HepG2 (cell line): ENCODE measurements at regions not wholly inside any gene's neighbourhood (a gene's known extent, or its start where the extent isn't known, plus 50 kb on each side); places are given as distances from the start of the nearest gene placed in this dataset.

Experiments used
- ATAC-seq: fragments of 200-7000 bp; cut with Tn5 transposase; 3 replicates; pipeline ENCODE4 v1.9.1; 2020; ENCODE audit warnings: mild to moderate bottlenecking, moderate library complexity
- BruUV-seq: library from RNA; stranded (reverse); fragments of 400-500 nt; replicated peaks from 2 replicates; lab custom pipeline; 2021; lab: Mats Ljungman, UMichigan
- CTCF ChIA-PET: fragments of 300-600 bp; formaldehyde crosslinking; extraction: SDS; loops from one replicate; lab custom pipeline; 2021; ENCODE audit warnings: low total read pairs, inconsistent platforms, low intra/inter-chr PET ratio; lab: Yijun Ruan, JAX
- POLR2A ChIA-PET: fragments of 350-600 bp; sonication (Branson Sonifier 250); formaldehyde crosslinking; loops from one replicate; lab custom pipeline; 2020; ENCODE audit warnings: antibody characterized with exemption, inconsistent platforms; lab: Yijun Ruan, JAX
- DNase-seq: peaks from one replicate; pipeline ENCODE4 v3.0.0-alpha.2; 2015; ENCODE audit warnings: low spot score
- FAIRE-seq: peaks from 3 replicates; lab custom pipeline; 2011; peaks lifted over from hg19 to GRCh38; lab: Jason Lieb, UNC
- H2AFZ ChIP-seq: one replicate; pipeline ENCODE4 v1.6.1; 2011; ENCODE audit warnings: low read length, inconsistent platforms
- H3K27ac ChIP-seq: fragments of 300-600 bp; 3 replicates; pipeline ENCODE4 v1.8.0; 2011; ENCODE audit warnings: mixed run types, mild to moderate bottlenecking, mixed read lengths, low read length, inconsistent platforms; ENCODE audit not compliant: insufficient read depth; ENCODE audit errors: extremely low read length
- H3K27me3 ChIP-seq, 2 experiments: fragments of 200-600 bp in 1 of 2; 2 replicates in 1 of 2; 3 replicates in 1 of 2; pipeline versions ENCODE4 v1.6.0 to v1.8.0; 2011; ENCODE audit warnings: low read length in 2 of 2, mild to moderate bottlenecking in 2 of 2, moderate library complexity in 2 of 2, inconsistent platforms in 1 of 2; ENCODE audit not compliant: insufficient read depth in 2 of 2, control insufficient read depth in 1 of 2
- H3K36me3 ChIP-seq, 2 experiments: fragments of 200-600 bp in 1 of 2; replicated peaks in 1 of 2; 2 replicates in 1 of 2; 3 replicates in 1 of 2; pipeline versions ENCODE4 v1.5.1 to v1.8.0; 2011; ENCODE audit warnings: low read length in 2 of 2, inconsistent platforms in 1 of 2; ENCODE audit not compliant: insufficient read depth in 2 of 2, control insufficient read depth in 1 of 2
- H3K4me1 ChIP-seq: 2 replicates; pipeline ENCODE4 v1.5.1; 2012; ENCODE audit warnings: low read length, inconsistent platforms; ENCODE audit not compliant: insufficient read depth
- H3K4me2 ChIP-seq: 2 replicates; pipeline ENCODE4 v1.6.0; 2011; ENCODE audit warnings: low read depth, low read length, inconsistent platforms
- H3K4me3 ChIP-seq, 3 experiments: fragments of 200-600 bp in 1 of 3; sonication (generic), shearing (Covaris generic) in 1 of 3; replicated peaks in 1 of 3; 2 replicates each; pipeline ENCODE4 v1.5.1; 2011 to 2016; ENCODE audit warnings: low read length in 3 of 3, inconsistent platforms in 2 of 3, low read depth in 2 of 3, mild to moderate bottlenecking in 2 of 3, control low read depth in 1 of 3, mixed read lengths in 1 of 3; ENCODE audit not compliant: insufficient read depth in 1 of 3
- H3K79me2 ChIP-seq: one replicate; pipeline ENCODE4 v1.6.1; 2011; ENCODE audit warnings: low read length, inconsistent platforms; ENCODE audit not compliant: insufficient read depth
- H3K9ac ChIP-seq: 2 replicates; pipeline ENCODE4 v1.6.0; 2011; ENCODE audit warnings: mild to moderate bottlenecking, low read depth, low read length, inconsistent platforms; ENCODE audit not compliant: insufficient read depth
- H3K9me3 ChIP-seq: 2 replicates; pipeline ENCODE4 v1.5.1; 2012; ENCODE audit warnings: mild to moderate bottlenecking, low read length
- H4K20me1 ChIP-seq: 2 replicates; pipeline ENCODE4 v1.6.0; 2011; ENCODE audit warnings: inconsistent platforms, mild to moderate bottlenecking, low read length, moderate library complexity; ENCODE audit not compliant: insufficient read depth
- HNRNPUL1 ChIP-seq: fragments of 200-400 bp; formaldehyde crosslinking; IDR thresholded peaks from 2 replicates; pipeline ENCODE4 v1.6.1; 2017; ENCODE audit warnings: low read depth, mild to moderate bottlenecking, low read length, moderate library complexity
- IRF2 ChIP-seq: IDR thresholded peaks from 2 replicates; pipeline ENCODE4 v1.6.1; 2018; ENCODE audit warnings: missing genetic modification reagents, missing compliant biosample characterization
- NFYB ChIP-seq: sonication (generic); formaldehyde crosslinking; IDR thresholded peaks from 2 replicates; pipeline ENCODE4 v1.4.0; 2020; ENCODE audit warnings: missing genetic modification reagents
- PHB2 ChIP-seq: fragments of 450-650 bp; IDR thresholded peaks from 2 replicates; pipeline ENCODE4 v1.6.1; 2018; ENCODE audit not compliant: partially characterized antibody
- PHF20 ChIP-seq: sonication (generic); formaldehyde crosslinking; IDR thresholded peaks from 2 replicates; pipeline ENCODE4 v1.5.0; 2020; ENCODE audit warnings: mild to moderate bottlenecking, missing genetic modification reagents
- SRSF9 ChIP-seq: fragments of 200-400 bp; formaldehyde crosslinking; IDR thresholded peaks from 2 replicates; pipeline ENCODE4 v1.6.1; 2018; ENCODE audit warnings: borderline replicate concordance, mild to moderate bottlenecking, low read depth, low read length; ENCODE audit not compliant: insufficient read depth, poor library complexity, severe bottlenecking
- TAF15 ChIP-seq: fragments of 200-400 bp; formaldehyde crosslinking; IDR thresholded peaks from one replicate; pipeline ENCODE4 v1.6.1; 2018; ENCODE audit warnings: mild to moderate bottlenecking, low read depth, low read length; ENCODE audit not compliant: poor library complexity, severe bottlenecking
- THAP8 ChIP-seq: sonication (generic); formaldehyde crosslinking; IDR thresholded peaks from 2 replicates; pipeline ENCODE4 v1.5.1; 2020; ENCODE audit warnings: missing genetic modification reagents, mild to moderate bottlenecking, borderline replicate concordance
- ZC3H4 ChIP-seq: sonication (generic); formaldehyde crosslinking; IDR thresholded peaks from 2 replicates; pipeline ENCODE4 v1.4.0; 2020; ENCODE audit warnings: missing genetic modification reagents, borderline replicate concordance
- ZFP36L1 ChIP-seq: sonication (generic); formaldehyde crosslinking; IDR thresholded peaks from 2 replicates; pipeline ENCODE4 v1.8.0; 2022; ENCODE audit warnings: mild to moderate bottlenecking, missing genetic modification reagents, moderate library complexity
- ZNF205 ChIP-seq: IDR thresholded peaks from 2 replicates; pipeline ENCODE4 v1.6.1; 2018; ENCODE audit warnings: missing biosample characterization, missing genetic modification reagents
- ZNF263 ChIP-seq: sonication (generic); formaldehyde crosslinking; IDR thresholded peaks from 2 replicates; pipeline ENCODE4 v1.4.0; 2020; ENCODE audit warnings: missing genetic modification reagents
- ZNF275 ChIP-seq: sonication (generic); formaldehyde crosslinking; IDR thresholded peaks from 2 replicates; pipeline ENCODE4 v1.8.0; 2022; ENCODE audit warnings: missing genetic modification reagents, mild to moderate bottlenecking, inconsistent platforms, borderline replicate concordance
- ZNF432 ChIP-seq: sonication (generic); formaldehyde crosslinking; IDR thresholded peaks from 2 replicates; pipeline ENCODE4 v1.5.0; 2020; ENCODE audit warnings: missing genetic modification reagents, mild to moderate bottlenecking, borderline replicate concordance
- ZNF460 ChIP-seq: sonication (generic); formaldehyde crosslinking; IDR thresholded peaks from 2 replicates; pipeline ENCODE4 v1.5.1; 2020; ENCODE audit warnings: missing genetic modification reagents, mild to moderate bottlenecking, borderline replicate concordance
- ZNF484 ChIP-seq: sonication (generic); formaldehyde crosslinking; IDR thresholded peaks from 2 replicates; pipeline ENCODE4 v1.5.1; 2020; ENCODE audit warnings: mild to moderate bottlenecking, low read depth, missing genetic modification reagents, borderline replicate concordance
- ZNF724P ChIP-seq: sonication (generic); formaldehyde crosslinking; IDR thresholded peaks from 2 replicates; pipeline ENCODE4 v1.8.0; 2022; ENCODE audit warnings: missing genetic modification reagents, borderline replicate concordance
- ZSCAN12 ChIP-seq: sonication (generic); formaldehyde crosslinking; IDR thresholded peaks from 2 replicates; pipeline ENCODE4 v1.9.0; 2021; ENCODE audit warnings: mild to moderate bottlenecking, missing genetic modification reagents
- ZSCAN29 ChIP-seq: sonication (generic); formaldehyde crosslinking; conservative IDR thresholded peaks from 2 replicates; pipeline ENCODE4 v1.4.0; 2020; ENCODE audit warnings: mild to moderate bottlenecking, missing genetic modification reagents
- WGBS: methylation state at CpG from one replicate; pipeline ENCODE4 v1.1.6; 2017; ENCODE audit warnings: low lambda C conversion rate; 5-methylcytosine and 5-hydroxymethylcytosine counted together
- in situ Hi-C: cut with HindIII; loops from 2 replicates; pipeline ENCODE4 v1.10.0; 2017; ENCODE audit warnings: low pct_unique_long_range_greater_than_20kb; ENCODE audit not compliant: extremely low pct_ligation_motif_present
- intact Hi-C: fragments of 100-400 bp; cut with micrococcal nuclease; formaldehyde crosslinking; loops from one replicate; pipeline ENCODE4 v1.10.0; 2022; ENCODE audit not compliant: unreplicated experiment

GRCh38 chr5:172527559-172527958, 73.2 kb upstream of the SH3PXD2B start (continued):
- TF ChIP-seq PHF20 = no peak
- no peak for TF ChIP-seq ZNF460 (CRISPR knock-in tag)
- no peak for TF ChIP-seq ZSCAN12 (CRISPR knock-in tag)
- TF ChIP-seq SRSF9 = no peak
- TF ChIP-seq, all 625 proteins: peak for 0

- ATAC-seq (no peak), FAIRE-seq (no peak), DNase-seq (no peak)
- Histone ChIP-seq H3K4me2 (no peak overlapping the region), H3K27ac (no peak overlapping the region), H3K9ac (no peak overlapping the region), H3K4me3 (no peak overlapping the region), H3K9me3 (no peaks in the 10 kb centered on the region), H3K4me1 (no peaks in the 10 kb centered on the region), H3K79me2 (no peaks in the 10 kb centered on the region), H3K27me3 (peaks cover 0 to 12% of the 10 kb centered on the region in 2 experiments; a peak in 1 of 5 replicates), H3K36me3 (no peaks in the 10 kb centered on the region), H2AFZ (no peak overlapping the region), H4K20me1 (no peaks in the 10 kb centered on the region)
- WGBS = 22% methylated on average over 4 of the region's 5 CpGs
- ChIA-PET CTCF (no interaction called here), POLR2A (no interaction called here)
- TF ChIP-seq ZNF205 (CRISPR knock-in tag) = no peak
- no peak for TF ChIP-seq TAF15
- TF ChIP-seq ZC3H4 (CRISPR knock-in tag) = no peak
- no peak for TF ChIP-seq ZFP36L1 (CRISPR knock-in tag)
- TF ChIP-seq HNRNPUL1 = no peak
- no peak for TF ChIP-seq THAP8 (CRISPR knock-in tag)
- no peak for TF ChIP-seq ZNF275 (CRISPR knock-in tag)
- no peak for TF ChIP-seq ZNF432
- no peak for TF ChIP-seq ZNF724P (CRISPR knock-in tag)
- TF ChIP-seq ZNF484 = no peak
- no peak for TF ChIP-seq PHB2
- no peak for TF ChIP-seq NFYB (CRISPR knock-in tag)
- no peak for TF ChIP-seq ZSCAN29 (CRISPR knock-in tag)
- TF ChIP-seq IRF2 (CRISPR knock-in tag) = no peak
- TF ChIP-seq ZNF263 = no peak
- in situ Hi-C loops (no loop called here), intact Hi-C loops (no loop called here)
- no TSS peak for BruUV-seq
Measured at GRCh38 chr5:172525996-172526360, 71.7 kb upstream of the SH3PXD2B start.
